ENCODE measurements at regions not wholly inside any gene's neighbourhood (a gene's known extent, or its start where the extent isn't known, plus 50 kb on each side); places are given as distances from the start of the nearest gene placed in this dataset.

GRCh38 chr4:96784336-96784735 lies 944.4 kb downstream of the PDHA2 start:
- TF ChIP-seq CTCF (optimal IDR thresholded peaks at IDR 0.05 in 1 of 3, IDR thresholded peaks at IDR 0.05 in 1 of 3, conservative IDR thresholded peaks at IDR 0.05 in 1 of 3; ENCODE audit: extremely low read depth in 1 of 3, insufficient read depth in 2 of 3, low read length in 3 of 3) (no peak), EZH2 (IDR thresholded peaks at IDR 0.05; ENCODE audit: low read length) (no peak)

All from keratinocyte (primary cell).